Activated CD4-positive, alpha-beta T cell treated with anti-CD3 and anti-CD28 coated beads, Interleukin-2, amount 50 U/mL, for 24 hours (primary cell): ENCODE measurements at regions not wholly inside any gene's neighbourhood (a gene's known extent, or its start where the extent isn't known, plus 50 kb on each side); places are given as distances from the start of the nearest gene placed in this dataset.
"Not testable (repeated sequence)": the region's sequence is repeated elsewhere in the genome, so short reads cannot be mapped to it uniquely, and the experiment has no call there.

Experiments used
- DNase-seq, 2 donors: peaks; one replicate each; pipeline ENCODE4 v3.0.0-alpha.2; 2020; ENCODE audit warnings: low read depth in 1 of 2, low spot score in 1 of 2

DNA sequence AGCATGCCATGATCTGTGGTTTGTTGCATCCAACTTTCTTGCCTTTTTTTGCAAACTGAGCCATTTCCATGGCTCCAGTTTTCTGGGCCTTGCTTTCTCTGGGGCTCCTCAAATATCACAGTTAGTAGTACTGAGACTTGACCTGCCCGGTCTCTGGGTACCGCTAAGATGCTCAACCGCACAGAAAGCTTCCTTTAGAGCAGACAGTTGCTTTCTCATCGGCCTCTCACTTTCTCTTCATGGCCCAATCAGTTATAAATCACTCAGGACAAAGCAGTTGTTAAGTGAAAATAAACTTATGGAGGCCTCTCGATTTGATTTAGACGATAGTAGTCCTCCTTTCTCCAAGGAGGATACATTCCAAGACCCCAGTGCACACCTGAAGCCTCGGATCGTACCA is 141.2 kb upstream of the ASB18 start:
- DNase-seq: no peak

DNA sequence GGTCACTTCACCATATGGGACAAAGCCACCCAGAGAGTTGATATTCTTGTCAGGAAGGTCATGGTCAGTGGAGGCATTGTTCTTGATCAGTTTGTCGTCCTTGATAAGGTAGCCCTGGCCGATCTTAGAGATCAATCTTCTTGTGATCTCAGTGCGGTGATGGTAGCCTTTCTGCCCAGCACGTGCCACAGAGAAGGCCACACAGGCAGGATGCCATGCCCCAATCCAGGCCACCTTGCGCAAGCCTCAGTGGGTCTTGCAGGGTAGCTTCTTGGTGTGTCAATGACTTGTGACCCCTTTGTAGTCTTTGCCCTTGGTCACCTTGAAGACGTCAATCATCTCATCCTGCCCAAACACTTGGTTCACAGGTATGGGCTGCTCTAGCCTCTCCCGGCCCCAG is 143.9 kb upstream of the ASB18 start:
- no peak for DNase-seq

GRCh38 chr2:236408786-236409185 is 144.6 kb upstream of the ASB18 start:
- no peak for DNase-seq

- DNase-seq: no peak
Measured at GRCh38 chr2:236415684-236416444, 151.7 kb upstream of the ASB18 start.

GRCh38 chr2:236417150-236417549 is 152.5 kb upstream of the ACKR3 start:
- DNase-seq: no peak

DNA sequence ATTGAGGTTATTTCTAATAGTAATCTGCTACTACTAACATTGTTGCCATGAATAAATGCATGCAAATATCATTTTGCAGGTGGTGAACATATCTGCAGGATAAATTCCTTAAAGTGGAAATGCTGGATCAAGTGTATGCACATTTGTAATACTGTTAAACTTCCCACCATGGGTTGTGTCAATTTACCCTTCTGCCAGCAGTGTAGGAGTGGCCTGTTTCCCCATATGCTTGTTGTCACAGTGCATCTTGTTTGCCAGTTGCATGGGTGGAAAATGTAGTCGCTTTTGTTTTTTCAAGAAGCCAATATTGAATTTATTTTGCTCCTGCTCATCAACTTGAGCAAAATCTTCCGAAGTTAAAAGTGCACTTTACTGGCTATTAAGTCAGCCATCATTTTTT is 139.0 kb upstream of the ACKR3 start:
- no peak for DNase-seq

DNA sequence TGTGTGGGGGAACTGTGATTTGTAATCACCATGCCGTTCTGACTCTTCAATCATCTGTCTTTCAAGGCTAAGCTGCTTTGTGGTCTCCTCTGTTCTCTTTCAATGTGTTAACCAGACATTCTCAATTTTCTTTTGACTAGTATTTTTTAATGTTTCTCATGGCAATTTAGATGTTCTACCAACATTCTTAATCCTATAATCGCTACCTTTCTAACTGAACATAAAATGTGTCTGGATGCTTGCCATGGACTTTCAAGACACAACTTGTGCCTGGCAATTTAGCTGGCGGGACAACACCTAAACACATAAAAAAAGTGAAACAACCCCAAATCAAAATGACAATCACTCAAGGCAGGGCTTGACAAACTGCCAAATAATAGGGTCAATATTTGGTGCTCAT is 135.0 kb upstream of the ACKR3 start:
- no peak for DNase-seq

DNA sequence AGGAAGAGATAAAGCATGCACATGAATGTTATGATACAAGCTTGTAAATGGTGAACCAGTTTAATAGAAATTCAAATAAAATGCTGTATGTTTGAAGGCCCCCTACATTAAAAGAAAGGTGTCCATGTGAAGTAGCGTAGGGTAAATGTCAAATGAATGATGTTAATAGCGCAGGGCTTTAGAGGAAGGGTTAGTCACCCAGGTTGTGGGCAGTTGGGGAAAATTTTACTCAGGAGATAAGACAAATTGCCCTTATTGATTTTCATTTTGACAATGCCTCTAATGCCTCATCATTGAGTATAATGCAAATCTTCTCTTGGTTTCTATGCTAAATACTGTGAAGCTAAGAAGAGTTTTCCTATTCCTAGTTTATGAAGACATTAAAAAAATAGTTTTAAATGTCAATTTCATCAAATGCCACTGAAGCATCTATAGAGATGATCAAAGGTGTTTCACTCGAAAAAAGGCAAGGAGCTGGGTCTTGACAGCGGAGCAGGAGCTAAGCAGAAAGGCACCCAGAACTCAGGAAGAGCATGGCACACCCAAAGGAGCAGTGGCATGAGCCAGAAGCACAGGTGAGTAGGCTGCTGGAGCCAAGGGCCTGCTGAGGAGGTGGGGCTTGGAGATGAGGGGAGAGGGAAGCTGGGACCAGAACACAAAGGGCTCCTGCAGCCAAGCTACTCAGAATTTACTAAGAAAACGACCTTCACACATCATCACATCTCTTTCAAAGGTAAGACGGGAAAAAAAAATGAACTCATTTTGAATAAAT is 129.3 kb upstream of the ACKR3 start:
- DNase-seq: no peak

DNA sequence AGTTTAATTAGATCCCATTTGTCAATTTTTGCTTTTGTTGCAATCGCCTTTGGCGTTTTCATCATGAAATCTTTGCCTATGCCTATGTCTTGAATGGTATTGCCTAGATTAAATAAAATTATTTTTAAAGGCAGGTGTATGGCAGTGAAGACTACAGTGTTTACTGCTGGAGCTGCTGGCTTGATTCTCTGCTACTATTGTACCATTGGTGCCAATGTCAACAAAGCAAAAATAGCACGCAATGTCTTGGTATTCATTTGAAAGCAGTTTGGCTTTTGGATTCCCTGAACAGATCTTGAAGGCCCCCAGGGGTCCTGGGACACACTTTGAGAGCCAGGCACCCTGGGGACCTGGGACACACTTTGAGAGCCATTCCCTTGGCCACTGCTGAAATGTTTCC is 125.4 kb upstream of the ACKR3 start:
- DNase-seq: no peak

- DNase-seq: no peak
Measured at GRCh38 chr2:236445678-236446077, 123.9 kb upstream of the ACKR3 start.

DNA sequence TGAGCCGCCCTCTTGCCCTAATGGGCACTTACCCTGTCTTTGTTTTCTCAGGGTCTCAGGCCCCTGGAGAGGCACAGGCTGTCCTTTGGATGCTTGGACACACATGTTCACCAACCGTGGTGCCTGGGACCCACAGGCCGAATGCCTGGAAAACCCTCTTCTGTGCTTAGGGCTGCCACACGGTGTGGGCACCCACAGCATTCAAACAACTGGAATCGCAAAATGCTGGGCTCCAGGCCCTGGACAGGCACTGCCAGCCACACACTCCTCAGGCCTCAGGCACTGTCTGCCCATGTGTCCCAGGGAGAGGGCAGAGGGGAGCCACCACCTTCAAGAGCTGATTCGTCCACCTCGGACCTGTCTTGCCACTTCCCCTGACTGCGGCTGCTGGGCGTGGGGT is 123.1 kb upstream of the ACKR3 start:
- no peak for DNase-seq

GRCh38 chr2:236449167-236449761 is 120.4 kb upstream of the ACKR3 start:
- DNase-seq: no peak

DNA sequence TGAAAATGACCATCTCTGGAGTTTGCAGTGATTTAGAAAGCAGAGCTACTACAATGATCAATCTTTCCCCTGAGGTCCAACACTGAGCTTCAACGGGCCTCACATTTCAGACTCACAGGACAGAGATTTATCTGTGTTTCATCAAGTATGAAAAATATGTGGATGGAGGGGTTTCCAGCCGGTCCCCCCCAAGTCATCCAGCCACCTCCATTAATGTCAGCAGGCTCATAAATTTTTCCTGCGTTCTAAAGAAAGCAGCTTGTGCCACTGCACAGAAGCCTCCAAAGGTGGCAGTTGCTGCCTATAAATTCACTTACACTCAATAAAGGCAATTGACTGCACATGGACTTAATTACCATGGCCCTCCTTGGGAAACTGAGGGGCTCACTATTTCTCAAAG is 117.4 kb upstream of the ACKR3 start:
- DNase-seq: no peak

DNA sequence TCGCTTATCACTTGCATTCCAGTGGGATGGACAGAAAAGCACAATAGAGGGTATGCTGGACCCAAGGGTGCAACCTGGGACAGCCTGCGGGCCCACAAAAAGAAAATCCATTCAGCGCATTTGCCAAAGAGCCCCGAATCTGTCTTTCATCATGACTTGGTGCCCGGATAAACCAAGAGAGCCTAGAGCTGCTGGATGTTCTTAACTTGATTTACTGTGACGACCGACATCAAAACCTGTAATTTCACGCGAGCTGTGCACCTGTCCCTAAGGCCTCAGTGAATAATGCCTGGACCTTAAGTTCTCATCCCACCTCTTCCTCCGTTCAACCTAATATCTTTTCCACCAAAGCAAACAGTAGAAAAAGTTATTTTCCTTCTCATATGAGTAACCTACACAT is 115.5 kb upstream of the ACKR3 start:
- DNase-seq: no peak

- no peak for DNase-seq
Measured at GRCh38 chr2:236459393-236459792, 110.2 kb upstream of the ACKR3 start.

- no peak for DNase-seq
Measured at GRCh38 chr2:236464140-236464539, 105.5 kb upstream of the ACKR3 start.

DNA sequence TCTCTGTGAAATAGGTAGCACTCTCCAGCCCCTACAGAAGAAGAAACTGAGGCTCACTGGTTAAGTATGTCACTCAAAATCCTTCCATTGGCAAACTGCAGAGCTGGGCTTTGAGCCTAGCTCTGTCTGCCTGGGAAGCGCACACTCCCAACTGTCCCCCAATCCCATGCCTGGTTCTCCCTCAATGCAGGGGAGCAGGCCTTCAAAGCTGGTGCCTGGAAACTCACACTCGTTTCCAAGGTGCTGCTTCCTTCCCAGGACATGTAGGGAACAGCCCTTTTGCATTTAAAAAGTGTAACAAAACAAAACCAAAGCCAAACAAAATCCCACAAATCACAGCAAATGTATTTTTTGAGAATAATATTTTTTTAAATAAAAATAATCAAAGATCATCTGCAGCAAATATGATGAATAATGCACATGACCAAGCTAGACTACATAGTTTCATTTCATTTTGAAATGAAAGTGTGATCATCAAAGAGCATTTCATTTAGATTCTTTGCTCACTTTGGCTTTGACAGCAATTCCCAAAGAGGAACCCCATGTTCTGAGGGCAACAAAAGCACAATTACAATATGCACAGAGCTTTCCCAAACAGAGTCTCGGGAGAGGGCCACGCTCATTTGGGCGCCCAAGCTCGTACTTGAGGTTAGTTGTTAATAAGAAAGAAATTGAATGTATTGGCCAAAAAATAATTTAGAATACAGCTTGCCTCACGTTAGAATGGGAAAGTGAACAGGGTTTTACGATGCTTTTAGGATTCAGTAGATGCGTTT is 96.7 kb upstream of the ACKR3 start:
- DNase-seq: no peak

DNA sequence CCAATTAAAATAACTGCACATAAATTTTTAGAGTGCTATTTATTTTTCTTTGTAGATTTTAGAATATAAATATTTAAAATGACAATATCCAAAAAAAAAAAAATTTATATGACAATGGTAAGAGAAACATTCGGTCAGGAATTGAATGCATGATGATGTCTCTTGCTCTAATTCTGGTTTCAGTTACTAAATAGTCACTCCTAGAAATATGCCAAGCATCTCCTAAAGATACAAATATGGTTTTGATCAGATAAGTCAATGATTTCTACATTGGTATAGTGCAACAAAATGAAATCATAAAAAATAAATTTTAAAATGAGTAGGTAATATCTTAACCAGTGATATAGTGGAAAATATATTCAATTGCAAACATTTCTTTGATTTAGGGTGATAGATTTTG is 95.9 kb upstream of the ACKR3 start:
- DNase-seq: no peak

DNA sequence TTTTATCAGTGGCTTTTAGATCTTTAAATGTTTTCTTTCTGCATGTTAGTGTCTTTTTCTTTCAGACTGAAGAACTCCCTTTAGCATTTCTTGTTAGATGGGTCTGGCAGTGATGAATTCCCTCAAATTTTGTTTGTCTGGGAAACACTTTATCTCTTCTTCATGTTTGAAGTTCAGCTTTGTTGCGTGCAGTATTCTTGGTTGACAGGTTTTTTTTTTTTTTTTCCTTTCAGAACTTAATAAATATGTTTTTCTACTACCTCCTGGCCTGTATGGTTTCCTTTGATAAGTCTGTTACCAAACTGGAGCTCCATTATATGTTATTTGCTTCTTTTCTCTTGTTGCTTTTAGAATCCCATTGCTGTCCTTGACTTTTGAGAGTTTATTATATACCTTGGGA is 89.8 kb upstream of the ACKR3 start:
- DNase-seq: no peak

GRCh38 chr2:236483102-236483501 is 86.5 kb upstream of the ACKR3 start:
- DNase-seq: no peak

- no peak for DNase-seq
Measured at GRCh38 chr2:236485519-236485918, 84.1 kb upstream of the ACKR3 start.

- DNase-seq: not testable (repeated sequence)
Measured at GRCh38 chr2:236489083-236489482, 80.5 kb upstream of the ACKR3 start.
